PC-9 (cell line): ENCODE measurements at regions not wholly inside any gene's neighbourhood (a gene's known extent, or its start where the extent isn't known, plus 50 kb on each side); places are given as distances from the start of the nearest gene placed in this dataset.

ENCODE experiments used
- EZH2 ChIP-seq: fragments of 200-600 bp; sonication (generic); IDR thresholded peaks from 2 replicates; pipeline ENCODE4 v1.8.0; 2017; ENCODE audit warnings: antibody characterized with exemption, low read depth
- TF ChIP-seq, protein P1 (sequence below): fragments of 200-600 bp; sonication (generic); conservative IDR thresholded peaks from 2 replicates; pipeline ENCODE4 v1.6.1; 2017; ENCODE audit warnings: mixed run types, antibody characterized with exemption, mild to moderate bottlenecking, moderate library complexity

DNA sequence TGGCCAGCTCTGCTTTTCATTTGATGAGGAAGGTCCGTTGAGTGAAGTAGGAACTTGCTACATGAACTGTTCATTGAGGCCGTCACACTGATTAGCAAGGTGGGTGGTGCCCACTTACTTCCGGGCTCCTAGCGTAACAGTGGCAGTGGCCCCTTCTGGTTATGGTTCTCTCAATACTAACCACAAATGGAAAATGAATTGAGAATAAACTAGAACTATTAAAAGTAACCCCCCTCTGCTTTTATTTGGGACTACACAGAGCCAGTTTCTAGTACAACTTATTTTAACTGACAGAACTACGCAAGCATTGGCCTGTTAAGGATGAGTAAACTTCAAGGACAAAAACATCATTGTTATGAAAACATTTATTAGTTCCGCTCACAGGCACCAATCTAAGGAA lies 519.1 kb downstream of the INHBA start:
- TF ChIP-seq, protein P1, sequence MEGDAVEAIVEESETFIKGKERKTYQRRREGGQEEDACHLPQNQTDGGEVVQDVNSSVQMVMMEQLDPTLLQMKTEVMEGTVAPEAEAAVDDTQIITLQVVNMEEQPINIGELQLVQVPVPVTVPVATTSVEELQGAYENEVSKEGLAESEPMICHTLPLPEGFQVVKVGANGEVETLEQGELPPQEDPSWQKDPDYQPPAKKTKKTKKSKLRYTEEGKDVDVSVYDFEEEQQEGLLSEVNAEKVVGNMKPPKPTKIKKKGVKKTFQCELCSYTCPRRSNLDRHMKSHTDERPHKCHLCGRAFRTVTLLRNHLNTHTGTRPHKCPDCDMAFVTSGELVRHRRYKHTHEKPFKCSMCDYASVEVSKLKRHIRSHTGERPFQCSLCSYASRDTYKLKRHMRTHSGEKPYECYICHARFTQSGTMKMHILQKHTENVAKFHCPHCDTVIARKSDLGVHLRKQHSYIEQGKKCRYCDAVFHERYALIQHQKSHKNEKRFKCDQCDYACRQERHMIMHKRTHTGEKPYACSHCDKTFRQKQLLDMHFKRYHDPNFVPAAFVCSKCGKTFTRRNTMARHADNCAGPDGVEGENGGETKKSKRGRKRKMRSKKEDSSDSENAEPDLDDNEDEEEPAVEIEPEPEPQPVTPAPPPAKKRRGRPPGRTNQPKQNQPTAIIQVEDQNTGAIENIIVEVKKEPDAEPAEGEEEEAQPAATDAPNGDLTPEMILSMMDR: no peak
- TF ChIP-seq EZH2: no peak
